GM12878 (cell line): ENCODE measurements at regions not wholly inside any gene's neighbourhood (a gene's known extent, or its start where the extent isn't known, plus 50 kb on each side); places are given as distances from the start of the nearest gene placed in this dataset.

Experiments
- ATAC-seq: fragments of 200-7000 bp; cut with Tn5 transposase; 3 replicates; pipeline ENCODE4 v1.9.1; 2020; ENCODE audit warnings: mild to moderate bottlenecking, moderate library complexity
- BruUV-seq: library from RNA; stranded (reverse); fragments of 400-500 nt; replicated peaks from 2 replicates; lab custom pipeline; 2021; lab: Mats Ljungman, UMichigan
- CTCF ChIA-PET: fragments of 300-600 bp; sonication (Branson Sonifier 250); formaldehyde crosslinking; extraction: SDS; loops from one replicate; lab custom pipeline; 2021; ENCODE audit warnings: inconsistent platforms; lab: Yijun Ruan, JAX
- POLR2A ChIA-PET: fragments of 350-600 bp; formaldehyde crosslinking; extraction: SDS; loops from one replicate; lab custom pipeline; 2021; ENCODE audit warnings: inconsistent platforms; lab: Charles Lee
- RAD21 ChIA-PET: fragments of 300-600 bp; sonication (Branson Sonifier 250); formaldehyde crosslinking; loops from one replicate; lab custom pipeline; 2023; ENCODE audit warnings: antibody characterized with exemption; ENCODE audit not compliant: unreplicated experiment; lab: Charles Lee
- SMC1A ChIA-PET: fragments of 300-600 bp; sonication (Branson Sonifier 250); formaldehyde crosslinking; loops from one replicate; lab custom pipeline; 2023; ENCODE audit not compliant: unreplicated experiment, uncharacterized antibody; lab: Charles Lee
- DNase-seq: peaks from one replicate; pipeline ENCODE4 v3.0.0-alpha.2; 2011; ENCODE audit warnings: low read depth, low spot score
- FAIRE-seq: peaks from 3 replicates; lab custom pipeline; 2011; peaks lifted over from hg19 to GRCh38; lab: Jason Lieb, UNC
- H2AFZ ChIP-seq: 2 replicates; pipeline ENCODE4 v1.6.0; 2011; ENCODE audit warnings: low read depth, low read length, control low read depth; ENCODE audit not compliant: control insufficient read depth
- H3K27ac ChIP-seq: 2 replicates; pipeline ENCODE4 v1.5.1; 2011; ENCODE audit warnings: control low read depth; ENCODE audit not compliant: control insufficient read depth, insufficient read depth
- H3K27me3 ChIP-seq, 2 experiments: replicated peaks in 1 of 2; 2 replicates each; pipeline versions ENCODE4 v1.6.0 to v1.6.1; 2011; ENCODE audit warnings: low read length in 1 of 2; ENCODE audit not compliant: control insufficient read depth in 2 of 2, insufficient read depth in 2 of 2
- H3K36me3 ChIP-seq, 2 experiments: 2 replicates each; pipeline ENCODE4 v1.5.1; 2011; ENCODE audit warnings: low read length in 1 of 2; ENCODE audit not compliant: control insufficient read depth in 2 of 2, insufficient read depth in 2 of 2
- H3K4me1 ChIP-seq: 2 replicates; pipeline ENCODE4 v1.6.1; 2011; ENCODE audit warnings: mild to moderate bottlenecking, low read length, moderate library complexity, mixed read lengths; ENCODE audit not compliant: control insufficient read depth, insufficient read depth
- H3K4me2 ChIP-seq: 2 replicates; pipeline ENCODE4 v1.6.0; 2011; ENCODE audit warnings: control low read depth; ENCODE audit not compliant: control insufficient read depth, insufficient read depth
- H3K4me3 ChIP-seq: fragments of 200-600 bp; sonication (generic); 2 replicates; pipeline ENCODE4 v1.5.1; 2016
- H3K79me2 ChIP-seq: 2 replicates; pipeline ENCODE4 v1.6.0; 2011; ENCODE audit warnings: low read length; ENCODE audit not compliant: control insufficient read depth, insufficient read depth
- H3K9ac ChIP-seq: 2 replicates; pipeline ENCODE4 v1.8.0; 2011; ENCODE audit warnings: low read length, control low read depth, mixed read lengths; ENCODE audit not compliant: control insufficient read depth, insufficient read depth
- H3K9me3 ChIP-seq: replicated peaks from 3 replicates; pipeline ENCODE4 v1.5.1; 2011; ENCODE audit warnings: mild to moderate bottlenecking, low read length; ENCODE audit not compliant: control insufficient read depth, insufficient read depth
- H4K20me1 ChIP-seq: 2 replicates; pipeline ENCODE4 v1.6.0; 2011; ENCODE audit not compliant: control insufficient read depth, insufficient read depth
- MYC ChIP-seq: IDR thresholded peaks from 2 replicates; pipeline ENCODE4 v1.6.1; 2011; ENCODE audit warnings: mild to moderate bottlenecking, low read length, moderate library complexity, inconsistent platforms; ENCODE audit not compliant: insufficient read depth, insufficient replicate concordance, insufficient read length, severe bottlenecking
- NKRF ChIP-seq: fragments of 450-650 bp; conservative IDR thresholded peaks from 2 replicates; pipeline ENCODE4 v1.6.1; 2017; ENCODE audit warnings: mild to moderate bottlenecking, moderate library complexity
- PAX8 ChIP-seq: fragments of 450-650 bp; IDR thresholded peaks from 2 replicates; pipeline ENCODE4 v1.6.1; 2017; ENCODE audit warnings: mild to moderate bottlenecking, moderate library complexity
- RCOR1 ChIP-seq: conservative IDR thresholded peaks from 2 replicates; pipeline ENCODE4 v1.6.1; 2012; ENCODE audit warnings: low read depth, low read length, improper control_type of control experiment
- REST ChIP-seq: IDR thresholded peaks from 2 replicates; pipeline ENCODE4 v1.6.1; 2012; ENCODE audit warnings: mild to moderate bottlenecking, low read depth, low read length
- SMAD1 ChIP-seq: fragments of 450-650 bp; IDR thresholded peaks from 2 replicates; pipeline ENCODE4 v1.6.1; 2018; ENCODE audit warnings: mild to moderate bottlenecking, low read depth; ENCODE audit not compliant: partially characterized antibody
- STAT3 ChIP-seq: IDR thresholded peaks from 2 replicates; pipeline ENCODE4 v1.6.1; 2011; ENCODE audit warnings: low read depth, low read length, improper control_type of control experiment
- WGBS: methylation state at CpG from one replicate; pipeline ENCODE4 v1.1.6; 2016; ENCODE audit warnings: low lambda C conversion rate; ENCODE audit not compliant: insufficient replicate concordance, insufficient coverage; ENCODE audit errors: missing lambda C conversion rate; 5-methylcytosine and 5-hydroxymethylcytosine counted together
- in situ Hi-C: fragments of 300-500 bp; cut with MboI; formaldehyde crosslinking; loops from 9 replicates; pipeline ENCODE4 v1.14.3; 2018; ENCODE audit warnings: mixed read lengths
- intact Hi-C: fragments of 100-400 bp; cut with micrococcal nuclease; formaldehyde crosslinking; loops from one replicate; pipeline ENCODE4 v1.14.2; 2022; ENCODE audit not compliant: unreplicated experiment

- ATAC-seq (no peak), FAIRE-seq (no peak), DNase-seq (no peak)
- Histone ChIP-seq H3K9ac (no peak overlapping the region), H3K9me3 (no peaks in the 10 kb centered on the region; the same call in 2 of the 3 replicates), H3K79me2 (no peaks in the 10 kb centered on the region), H4K20me1 (no peaks in the 10 kb centered on the region), H2AFZ (no peak overlapping the region), H3K4me1 (no peaks in the 10 kb centered on the region), H3K27ac (no peak overlapping the region), H3K4me3 (no peak overlapping the region), H3K27me3 (no peaks in the 10 kb centered on the region), H3K36me3 (no peaks in the 10 kb centered on the region), H3K4me2 (no peak overlapping the region)
- TF ChIP-seq REST, result no peak
- TF ChIP-seq RCOR1, result no peak
- no peak for TF ChIP-seq PAX8
- no peak for TF ChIP-seq NKRF
- no peak for TF ChIP-seq SMAD1
- no peak for TF ChIP-seq STAT3
- TF ChIP-seq MYC, result no peak
- intact Hi-C loops (no loop called here), in situ Hi-C loops (no loop called here)
- ChIA-PET POLR2A (no interaction called here), RAD21 (no interaction called here), CTCF (no interaction called here), SMC1A (no interaction called here)
- BruUV-seq, result no TSS peak
- WGBS, result 79% methylated on average over 32 of the region's 40 CpGs
Measured at GRCh38 chr6:170212956-170213636, 77.8 kb downstream of the DLL1 start.
